ENCODE measurements at regions not wholly inside any gene's neighbourhood (a gene's known extent, or its start where the extent isn't known, plus 50 kb on each side); places are given as distances from the start of the nearest gene placed in this dataset.
A peak's percentile ranks its signal among the peaks of the same experiment; 100 is the strongest.

- no peak for DNase-seq (ENCODE audit: insufficient read length, low spot score)
- FAIRE-seq = no peak
Observed at GRCh38 chr7:37504801-37505200, 56.1 kb upstream of the ELMO1 start.

DNA sequence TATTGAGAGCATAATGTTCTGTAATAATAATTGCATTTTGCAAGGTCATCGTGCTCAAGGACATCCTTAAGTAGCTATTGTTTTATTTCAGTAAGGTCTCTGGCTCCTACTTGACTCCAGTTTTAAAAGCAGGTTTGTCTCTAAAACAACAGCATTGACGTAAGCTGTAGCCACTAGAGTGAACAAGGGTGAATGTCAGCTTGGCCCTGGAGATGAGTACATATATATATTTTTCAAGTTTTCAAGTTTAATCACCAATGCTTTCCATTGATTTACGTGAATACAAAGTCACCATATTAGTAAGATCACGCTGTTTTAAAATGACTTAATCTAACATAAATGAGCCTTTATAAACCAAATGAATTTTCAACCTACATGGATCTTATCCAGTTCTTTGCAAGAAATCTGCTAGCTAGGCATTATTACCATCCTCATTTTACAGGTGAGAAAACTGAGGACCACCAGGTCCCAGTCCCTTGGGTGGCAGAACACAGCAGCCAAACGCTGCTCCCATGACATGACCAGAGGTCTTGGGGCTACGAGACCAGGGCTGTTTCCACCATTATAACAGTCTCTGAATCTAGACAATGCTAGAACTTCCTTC lies 57.2 kb upstream of the ELMO1 start:
- no peak for FAIRE-seq

GRCh38 chr7:37508118-37508517 lies 59.5 kb upstream of the ELMO1 start:
- DNase-seq (ENCODE audit: insufficient read length, low spot score) = no peak
- FAIRE-seq = no peak

More for the DNA sequence above, 57.2 kb upstream of the ELMO1 start:
- DNase-seq (ENCODE audit: insufficient read length, low spot score) = no peak

- DNase-seq (ENCODE audit: insufficient read length, low spot score) (no peak), FAIRE-seq (peak; percentile 81)
Observed at GRCh38 chr7:37510043-37510634, 61.5 kb upstream of the ELMO1 start.

DNA sequence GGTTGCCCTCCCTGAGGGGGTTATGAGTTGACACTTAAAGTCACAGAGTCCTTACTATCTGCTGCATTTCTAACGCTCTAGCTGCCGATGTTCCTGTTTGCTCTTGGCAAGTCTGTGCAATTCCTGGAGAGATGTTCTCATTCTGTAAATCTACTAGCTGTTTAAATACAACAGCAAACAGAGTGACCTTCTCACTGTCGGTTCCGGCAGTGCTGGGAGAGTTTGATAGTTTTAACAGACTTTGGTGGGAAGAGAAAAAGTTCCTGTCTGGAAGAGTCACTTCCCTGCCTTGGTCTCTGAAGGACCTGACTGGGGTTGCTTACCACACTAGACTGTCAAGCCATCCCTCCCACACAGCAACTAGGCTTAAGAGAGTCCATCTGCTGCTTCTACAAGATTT lies 63.3 kb upstream of the ELMO1 start:
- no peak for FAIRE-seq

DNA sequence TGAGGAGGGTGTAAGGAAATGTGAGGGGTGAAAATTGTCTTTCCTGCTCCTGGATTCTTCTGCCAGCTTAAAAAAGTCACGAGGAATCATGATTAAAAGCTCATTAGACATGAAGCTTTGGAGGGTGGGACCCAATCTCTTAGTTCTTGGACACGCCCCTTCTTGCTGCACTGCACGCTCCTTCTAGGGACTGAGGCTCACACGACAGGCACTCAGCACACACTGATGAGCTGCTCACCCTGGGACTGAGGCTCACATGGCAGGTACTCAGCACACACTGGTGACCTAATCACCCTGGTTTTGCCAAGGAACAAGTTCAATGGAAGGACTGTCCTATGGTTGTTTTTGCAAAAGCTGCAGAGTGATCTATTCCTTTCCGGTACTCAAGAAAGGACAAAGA lies 65.8 kb upstream of the ELMO1 start:
- DNase-seq (ENCODE audit: insufficient read length, low spot score) = no peak
- FAIRE-seq = no peak

More for the DNA sequence above, 63.3 kb upstream of the ELMO1 start:
- no peak for DNase-seq (ENCODE audit: insufficient read length, low spot score)

DNA sequence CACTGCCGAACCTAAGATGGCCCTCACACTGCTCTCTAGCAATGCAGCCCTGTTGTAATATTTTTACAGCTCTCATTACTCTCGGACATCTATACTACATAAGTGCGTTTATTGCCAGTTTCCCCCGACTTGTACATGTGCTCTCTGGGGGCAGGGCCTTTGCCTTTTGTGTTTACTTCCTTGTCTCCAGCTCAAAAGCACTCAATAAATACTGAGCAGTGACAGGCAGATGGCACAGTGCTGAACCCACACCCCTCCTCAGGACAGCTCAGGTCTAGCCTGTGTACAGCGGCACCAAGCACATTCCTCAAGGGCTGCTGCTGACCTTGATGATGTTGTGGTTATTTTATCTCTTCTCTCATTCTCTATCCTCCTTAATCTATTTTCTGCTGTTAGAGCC lies 68.0 kb upstream of the ELMO1 start:
- FAIRE-seq = no peak
- no peak for DNase-seq (ENCODE audit: insufficient read length, low spot score)

- DNase-seq (ENCODE audit: insufficient read length, low spot score) = no peak
- no peak for FAIRE-seq
Observed at GRCh38 chr7:37518266-37518665, 69.6 kb upstream of the ELMO1 start.

DNA sequence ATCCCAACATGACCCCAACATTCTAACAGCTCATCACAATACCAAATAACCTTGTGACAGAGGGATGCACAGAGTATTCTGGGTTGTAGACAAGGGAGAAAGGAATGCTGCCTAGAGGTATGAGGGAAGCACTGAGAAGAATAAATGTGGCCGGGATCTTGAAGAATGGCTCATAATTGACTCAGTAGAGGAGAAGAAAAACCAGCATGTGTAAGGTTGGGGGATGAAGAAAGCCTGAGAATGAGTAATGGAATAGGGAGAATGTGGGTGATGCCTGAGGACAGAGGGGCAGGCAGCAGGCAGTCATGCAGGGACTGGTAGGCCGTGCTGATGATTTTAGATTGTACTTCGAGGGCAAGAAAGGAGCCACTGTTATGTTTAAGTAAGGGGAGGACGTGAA lies 75.4 kb upstream of the ELMO1 start:
- DNase-seq (ENCODE audit: insufficient read length, low spot score) (no peak), FAIRE-seq (no peak)

GRCh38 chr7:37524797-37525196 lies 76.1 kb upstream of the ELMO1 start:
- FAIRE-seq (no peak), DNase-seq (ENCODE audit: insufficient read length, low spot score) (no peak)

DNA sequence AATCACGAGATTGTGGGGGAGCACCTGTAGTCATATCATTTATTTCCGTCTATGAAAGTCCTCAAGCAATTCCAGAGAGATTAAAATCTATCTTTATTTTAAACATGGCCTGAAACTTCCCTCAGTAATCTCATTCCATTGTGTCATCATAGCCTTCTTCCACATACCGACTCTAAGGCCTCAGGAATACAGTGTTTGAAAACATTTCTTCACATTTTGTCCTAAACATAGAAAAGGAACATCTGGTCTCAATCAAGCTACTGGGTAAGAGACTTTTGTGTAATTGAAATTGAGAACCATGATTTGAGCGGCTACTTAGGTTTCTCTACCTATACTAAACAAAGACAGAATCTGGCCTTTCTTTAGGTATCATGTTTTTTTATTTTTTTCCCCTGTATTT lies 78.0 kb upstream of the ELMO1 start:
- no peak for FAIRE-seq

DNA sequence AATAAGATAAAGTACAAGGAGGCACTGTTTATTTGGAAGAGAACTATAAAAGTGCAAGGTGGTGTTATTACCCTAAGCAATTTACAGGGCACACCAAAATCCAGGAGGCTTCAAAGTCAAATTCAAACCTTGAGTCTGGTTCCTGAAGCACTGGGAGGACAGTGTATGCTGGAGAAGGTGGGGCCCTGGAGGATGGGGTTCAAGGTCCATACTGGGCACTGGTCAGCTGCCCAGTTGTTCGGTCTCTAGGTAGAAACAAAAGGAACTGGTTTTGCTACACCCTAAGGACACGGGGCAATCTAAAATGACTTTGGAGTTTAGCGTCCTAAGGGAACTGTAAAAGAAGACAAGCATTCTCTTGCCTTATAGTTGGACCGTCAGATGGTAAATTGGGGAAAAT lies 78.4 kb upstream of the ELMO1 start:
- DNase-seq (ENCODE audit: insufficient read length, low spot score) (no peak), FAIRE-seq (no peak)

More for the DNA sequence above, 78.0 kb upstream of the ELMO1 start:
- DNase-seq (ENCODE audit: insufficient read length, low spot score) = no peak

GRCh38 chr7:37531225-37531624 lies 82.6 kb upstream of the ELMO1 start:
- no peak for FAIRE-seq
- DNase-seq (ENCODE audit: insufficient read length, low spot score) = no peak

- no peak for FAIRE-seq
- no peak for DNase-seq (ENCODE audit: insufficient read length, low spot score)
Observed at GRCh38 chr7:37532636-37533035, 84.0 kb upstream of the ELMO1 start.

DNA sequence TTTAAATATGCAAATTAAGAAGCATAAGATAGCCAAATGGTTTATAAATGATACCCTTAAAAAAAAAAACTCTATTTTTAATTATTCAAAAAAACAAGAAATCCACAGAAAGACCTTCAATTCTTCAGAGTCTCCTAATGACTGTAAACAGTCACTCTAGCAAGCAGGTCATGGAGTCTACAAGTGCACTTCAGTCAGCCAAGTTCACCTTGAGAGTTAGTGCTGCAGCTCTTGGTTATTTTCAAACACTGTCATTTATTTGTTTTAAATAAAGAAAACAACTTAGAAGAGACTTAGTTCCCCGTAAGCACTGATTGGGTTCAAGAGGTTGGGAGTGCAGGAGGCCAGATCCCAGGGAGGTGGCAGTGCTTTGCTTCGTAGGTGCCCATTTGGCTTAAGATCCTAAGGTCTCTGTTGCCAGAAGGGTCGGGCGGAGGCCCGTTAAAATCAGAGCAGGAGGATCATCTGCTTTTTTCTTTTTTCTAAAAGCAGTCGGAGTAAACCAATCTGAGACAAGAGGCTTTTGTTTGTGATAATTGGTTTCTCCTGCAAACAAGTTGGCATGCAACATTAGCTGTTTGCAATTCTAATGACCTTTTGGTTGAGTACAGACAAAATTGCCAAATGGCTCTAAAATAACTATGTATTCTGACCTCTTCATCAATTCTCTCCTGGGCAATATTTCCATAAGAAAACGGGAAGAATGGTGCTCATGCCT lies 86.4 kb upstream of the ELMO1 start:
- no peak for FAIRE-seq
- DNase-seq (ENCODE audit: insufficient read length, low spot score) = no peak

GRCh38 chr7:37535841-37536240 lies 87.2 kb upstream of the ELMO1 start:
- no peak for DNase-seq (ENCODE audit: insufficient read length, low spot score)
- no peak for FAIRE-seq

GRCh38 chr7:37536706-37537105 lies 88.0 kb upstream of the ELMO1 start:
- DNase-seq (ENCODE audit: insufficient read length, low spot score) = no peak
- no peak for FAIRE-seq

GRCh38 chr7:37537439-37537838 lies 88.8 kb upstream of the ELMO1 start:
- DNase-seq (ENCODE audit: insufficient read length, low spot score) = no peak
- no peak for FAIRE-seq

GRCh38 chr7:37538945-37539344 lies 90.3 kb upstream of the ELMO1 start:
- FAIRE-seq = no peak
- DNase-seq (ENCODE audit: insufficient read length, low spot score) = no peak

- no peak for DNase-seq (ENCODE audit: insufficient read length, low spot score)
- FAIRE-seq = no peak
Observed at GRCh38 chr7:37540917-37541316, 92.3 kb upstream of the ELMO1 start.

- DNase-seq (ENCODE audit: insufficient read length, low spot score) = peak; percentile 8
- FAIRE-seq = peak; percentile 45
Observed at GRCh38 chr7:37541810-37542443, 93.3 kb upstream of the ELMO1 start.
